ENCODE measurements at regions not wholly inside any gene's neighbourhood (a gene's known extent, or its start where the extent isn't known, plus 50 kb on each side); places are given as distances from the start of the nearest gene placed in this dataset.

- Histone ChIP-seq H3K36me3 (no peaks in the 10 kb centered on the region), H3K9me3 (no peaks in the 10 kb centered on the region), H3K4me3 (no peak overlapping the region), H3K27ac (no peak overlapping the region), H3K4me1 (peaks cover 12 to 20% of the 10 kb centered on the region in 2 donors), H3K27me3 (no peaks in the 10 kb centered on the region)
- in situ Hi-C loops (cut with MboI; ENCODE audit: low sequenced_read_pairs in 4 of 4) (no loop called here), intact Hi-C loops (cut with DNase I; ENCODE audit: low total_unique reads) (no loop called here)
- ATAC-seq (no peak), DNase-seq (no peak)
- TF ChIP-seq, protein P1, sequence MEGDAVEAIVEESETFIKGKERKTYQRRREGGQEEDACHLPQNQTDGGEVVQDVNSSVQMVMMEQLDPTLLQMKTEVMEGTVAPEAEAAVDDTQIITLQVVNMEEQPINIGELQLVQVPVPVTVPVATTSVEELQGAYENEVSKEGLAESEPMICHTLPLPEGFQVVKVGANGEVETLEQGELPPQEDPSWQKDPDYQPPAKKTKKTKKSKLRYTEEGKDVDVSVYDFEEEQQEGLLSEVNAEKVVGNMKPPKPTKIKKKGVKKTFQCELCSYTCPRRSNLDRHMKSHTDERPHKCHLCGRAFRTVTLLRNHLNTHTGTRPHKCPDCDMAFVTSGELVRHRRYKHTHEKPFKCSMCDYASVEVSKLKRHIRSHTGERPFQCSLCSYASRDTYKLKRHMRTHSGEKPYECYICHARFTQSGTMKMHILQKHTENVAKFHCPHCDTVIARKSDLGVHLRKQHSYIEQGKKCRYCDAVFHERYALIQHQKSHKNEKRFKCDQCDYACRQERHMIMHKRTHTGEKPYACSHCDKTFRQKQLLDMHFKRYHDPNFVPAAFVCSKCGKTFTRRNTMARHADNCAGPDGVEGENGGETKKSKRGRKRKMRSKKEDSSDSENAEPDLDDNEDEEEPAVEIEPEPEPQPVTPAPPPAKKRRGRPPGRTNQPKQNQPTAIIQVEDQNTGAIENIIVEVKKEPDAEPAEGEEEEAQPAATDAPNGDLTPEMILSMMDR (IDR thresholded peaks at IDR 0.05 in 4 of 5, conservative IDR thresholded peaks at IDR 0.05 in 1 of 5), result no peak
- no peak for TF ChIP-seq POLR2A (IDR thresholded peaks at IDR 0.05)
These were observed 100.8 kb upstream of the FAM20C start for GRCh38 chr7:91396-92175.

GRCh38 chr7:92231-92674, 100.1 kb upstream of the FAM20C start:
- H3K4me3 ChIP-seq, result no peak overlapping the region
- TF ChIP-seq POLR2A (IDR thresholded peaks at IDR 0.05), result no peak
- TF ChIP-seq, protein P1 (IDR thresholded peaks at IDR 0.05 in 4 of 5, conservative IDR thresholded peaks at IDR 0.05 in 1 of 5), result no peak
- H3K4me1 ChIP-seq, result peaks cover 12 to 20% of the 10 kb centered on the region in 2 donors
- H3K36me3 ChIP-seq, result no peaks in the 10 kb centered on the region
- H3K9me3 ChIP-seq, result no peaks in the 10 kb centered on the region
- intact Hi-C loops (cut with DNase I; ENCODE audit: low total_unique reads) (no loop called here), in situ Hi-C loops (cut with MboI; ENCODE audit: low sequenced_read_pairs in 4 of 4) (no loop called here)
- ATAC-seq (no peak), DNase-seq (no peak)
- no peak overlapping the region for H3K27ac ChIP-seq
- H3K27me3 ChIP-seq, result no peaks in the 10 kb centered on the region

DNA sequence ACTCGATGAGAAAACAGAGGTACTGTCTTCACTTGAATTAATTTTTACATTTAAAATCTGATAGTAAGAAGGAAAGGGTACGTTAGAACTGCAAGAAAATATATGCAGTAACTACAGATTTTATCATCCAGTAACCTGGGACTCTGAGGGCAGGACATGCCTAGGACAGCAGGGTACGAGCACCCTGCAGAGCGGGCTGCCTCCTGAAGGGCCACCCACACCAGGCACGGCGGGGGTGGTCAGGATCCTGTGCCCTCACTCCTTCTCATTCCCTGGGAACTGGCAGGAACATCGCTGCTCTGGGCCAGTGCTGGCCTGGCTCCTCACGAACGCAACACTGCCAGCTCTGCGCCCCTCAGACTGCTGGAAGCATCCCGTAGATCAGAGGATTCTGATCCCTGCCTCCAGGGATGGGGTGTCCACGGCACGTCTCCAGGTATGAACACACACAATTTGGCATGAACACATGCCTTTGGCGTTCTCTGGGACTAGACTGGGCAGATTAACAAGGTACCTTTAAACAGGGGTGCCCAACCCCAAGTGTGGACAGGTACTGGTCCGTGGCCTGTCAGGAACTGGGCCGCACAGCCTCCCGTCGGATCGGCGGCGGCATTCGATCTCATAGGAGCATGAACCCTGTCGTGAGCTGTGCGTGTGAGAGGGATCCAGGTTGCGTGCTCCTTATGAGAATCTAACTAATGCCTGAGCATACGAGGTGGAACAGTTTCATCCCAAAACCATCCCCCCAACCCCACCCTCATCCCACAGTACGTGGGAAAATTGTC, 99.3 kb upstream of the FAM20C start:
- in situ Hi-C loops (cut with MboI; ENCODE audit: low sequenced_read_pairs in 4 of 4), result no loop called here
- no peak overlapping the region for H3K4me3 ChIP-seq
- no peaks in the 10 kb centered on the region for H3K36me3 ChIP-seq
- no peaks in the 10 kb centered on the region for H3K9me3 ChIP-seq
- peaks cover 12 to 20% of the 10 kb centered on the region in 2 donors for H3K4me1 ChIP-seq
- ATAC-seq (no peak), DNase-seq (no peak)
- no peaks in the 10 kb centered on the region for H3K27me3 ChIP-seq
- intact Hi-C loops (cut with DNase I; ENCODE audit: low total_unique reads), result no loop called here
- TF ChIP-seq POLR2A (IDR thresholded peaks at IDR 0.05), result no peak
- TF ChIP-seq, protein P1 (IDR thresholded peaks at IDR 0.05 in 4 of 5, conservative IDR thresholded peaks at IDR 0.05 in 1 of 5), result no peak
- no peak overlapping the region for H3K27ac ChIP-seq

GRCh38 chr7:94251-94801, 98.0 kb upstream of the FAM20C start:
- no peak overlapping the region for H3K4me3 ChIP-seq
- intact Hi-C loops (cut with DNase I; ENCODE audit: low total_unique reads) (no loop called here), in situ Hi-C loops (cut with MboI; ENCODE audit: low sequenced_read_pairs in 4 of 4) (no loop called here)
- no peak for DNase-seq
- H3K9me3 ChIP-seq, result no peaks in the 10 kb centered on the region
- no peak for TF ChIP-seq POLR2A (IDR thresholded peaks at IDR 0.05)
- H3K27ac ChIP-seq, result no peak overlapping the region
- ATAC-seq, result no peak
- H3K4me1 ChIP-seq, result peaks cover 6 to 11% of the 10 kb centered on the region in 2 donors
- H3K36me3 ChIP-seq, result no peaks in the 10 kb centered on the region
- no peaks in the 10 kb centered on the region for H3K27me3 ChIP-seq

All from gastrocnemius medialis (tissue), 4 donors.